ENCODE measurements at regions not wholly inside any gene's neighbourhood (a gene's known extent, or its start where the extent isn't known, plus 50 kb on each side); places are given as distances from the start of the nearest gene placed in this dataset.

DNA sequence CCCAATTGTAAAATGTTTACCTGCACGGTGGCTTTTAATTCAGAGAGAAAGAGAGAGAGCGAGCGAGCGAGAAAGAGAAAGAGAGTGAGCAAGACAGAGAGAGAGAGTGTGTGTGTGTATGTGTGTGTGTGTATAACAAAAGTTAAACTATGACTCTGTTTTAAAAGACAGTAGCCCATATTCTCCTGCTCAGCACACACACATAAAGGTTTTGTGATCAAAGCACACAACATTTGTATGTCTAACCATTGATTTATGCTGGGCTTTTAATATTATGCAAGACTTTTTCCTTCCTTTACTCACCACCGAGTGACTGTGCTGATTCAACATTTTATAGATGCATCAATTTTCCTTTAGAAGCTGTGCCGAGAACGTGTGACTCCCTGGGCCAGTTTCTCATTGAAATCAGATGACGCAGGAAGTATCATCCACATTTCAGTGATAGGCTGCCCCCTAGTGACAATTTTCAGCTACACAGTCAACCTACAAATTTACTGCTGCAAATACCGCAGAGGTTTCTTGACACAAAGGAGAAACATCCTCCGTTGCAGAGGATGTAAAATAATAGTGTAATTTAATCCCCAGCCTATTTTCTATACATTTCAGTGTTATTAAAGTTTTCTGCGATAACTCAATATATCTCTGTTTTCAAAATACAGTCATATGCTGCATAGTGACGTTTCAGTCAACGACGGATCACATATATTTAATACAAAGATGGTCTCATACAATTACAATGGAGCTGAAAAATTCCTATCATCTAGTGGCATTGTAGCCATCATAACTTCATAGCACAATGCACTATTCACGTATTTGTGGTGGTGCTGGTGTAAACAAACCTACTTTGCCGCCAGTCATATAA is 165.9 kb upstream of the TANK start:
- Mint-ChIP-seq H3K27ac (no peak overlapping the region), H3K4me3 (peak overlapping the region in 1 of 2 donors; percentile 5), H3K36me3 (ENCODE audit: insufficient read depth) (no peaks in the 10 kb centered on the region), H3K9me3 (no peaks in the 10 kb centered on the region), H3K4me1 (ENCODE audit: low read depth in 2 of 2) (peaks cover 0 to 14% of the 10 kb centered on the region in 2 donors), H3K27me3 (no peaks in the 10 kb centered on the region)
- ATAC-seq (replicated peaks) (peak; percentile 96), DNase-seq (peak; percentile 75 to 81 (median 75))

DNA sequence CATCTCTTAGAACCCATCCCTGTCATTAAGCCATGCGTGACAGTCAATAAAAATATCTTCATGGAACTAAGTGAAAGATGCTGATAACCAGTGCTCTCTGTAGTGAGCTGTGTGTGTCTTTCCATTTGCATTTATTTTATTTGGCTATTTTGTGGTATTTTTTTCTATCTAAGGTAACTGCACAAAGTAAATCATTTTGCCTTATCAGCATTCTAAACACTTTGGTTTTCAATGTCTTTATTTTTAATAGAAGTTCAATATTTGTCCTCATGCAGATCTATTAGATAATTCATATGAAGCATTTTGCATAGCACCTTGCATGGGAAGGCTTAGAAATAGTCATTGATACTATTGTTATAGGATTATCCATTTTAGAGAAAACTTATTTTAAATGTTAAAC is 163.6 kb upstream of the TANK start:
- Mint-ChIP-seq H3K36me3 (ENCODE audit: insufficient read depth) (no peaks in the 10 kb centered on the region), H3K9me3 (no peaks in the 10 kb centered on the region), H3K4me3 (no peak overlapping the region), H3K27ac (no peak overlapping the region), H3K4me1 (ENCODE audit: low read depth in 2 of 2) (peaks cover 0 to 14% of the 10 kb centered on the region in 2 donors), H3K27me3 (peaks cover 0 to 10% of the 10 kb centered on the region in 2 donors)
- no peak for DNase-seq
- ATAC-seq (replicated peaks): no peak

DNA sequence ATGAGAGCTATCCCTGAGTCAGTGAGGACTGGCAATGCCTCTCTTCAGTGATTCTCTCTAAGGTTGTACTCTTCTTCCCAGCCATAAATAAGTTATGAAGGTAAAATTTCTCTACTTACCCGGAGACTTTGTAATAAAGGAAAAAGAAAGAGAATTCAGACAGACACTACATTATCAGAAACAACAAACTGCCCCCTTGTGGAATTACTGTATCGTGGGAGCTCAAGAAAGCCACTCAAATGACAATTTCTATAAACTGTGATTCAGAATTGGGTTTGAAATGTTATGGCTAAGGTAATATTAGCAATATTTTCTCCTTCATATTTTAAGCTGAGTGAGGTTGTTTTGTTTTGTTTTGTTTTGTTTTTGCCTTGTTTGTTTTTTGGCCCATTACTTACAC is 155.8 kb upstream of the TANK start:
- Mint-ChIP-seq H3K4me1 (ENCODE audit: low read depth in 2 of 2) (peaks cover 0 to 3% of the 10 kb centered on the region in 2 donors), H3K36me3 (ENCODE audit: insufficient read depth) (no peaks in the 10 kb centered on the region), H3K27me3 (peaks cover 32 to 36% of the 10 kb centered on the region in 2 donors), H3K4me3 (no peak overlapping the region), H3K27ac (no peak overlapping the region), H3K9me3 (peaks cover 0 to 4% of the 10 kb centered on the region in 2 donors)
- DNase-seq (no peak), ATAC-seq (replicated peaks) (no peak)

DNA sequence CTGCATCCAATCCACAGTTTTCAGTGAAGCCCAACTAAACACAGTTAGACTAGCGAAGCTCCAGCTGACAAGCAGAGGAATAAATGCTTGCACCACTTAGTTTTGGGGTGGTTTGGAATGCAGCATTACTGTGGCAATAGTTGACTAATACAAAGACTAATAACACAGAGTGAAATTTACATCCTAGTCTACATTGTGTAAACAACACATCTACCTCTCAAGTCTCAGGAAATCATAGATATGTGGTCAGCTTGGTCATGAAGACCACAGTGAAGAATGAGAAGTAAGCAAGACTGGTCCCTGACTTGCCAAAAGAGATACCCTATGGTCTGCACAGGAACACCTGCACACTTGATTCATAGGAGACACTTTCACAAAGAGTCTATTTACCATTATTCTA is 155.1 kb upstream of the TANK start:
- Mint-ChIP-seq H3K4me1 (ENCODE audit: low read depth in 2 of 2) (peaks cover 0 to 3% of the 10 kb centered on the region in 2 donors), H3K36me3 (ENCODE audit: insufficient read depth) (no peaks in the 10 kb centered on the region), H3K27me3 (peaks cover 39 to 42% of the 10 kb centered on the region in 2 donors), H3K4me3 (no peak overlapping the region), H3K27ac (no peak overlapping the region), H3K9me3 (peaks cover 0 to 4% of the 10 kb centered on the region in 2 donors)
- no peak for DNase-seq
- no peak for ATAC-seq (replicated peaks)

DNA sequence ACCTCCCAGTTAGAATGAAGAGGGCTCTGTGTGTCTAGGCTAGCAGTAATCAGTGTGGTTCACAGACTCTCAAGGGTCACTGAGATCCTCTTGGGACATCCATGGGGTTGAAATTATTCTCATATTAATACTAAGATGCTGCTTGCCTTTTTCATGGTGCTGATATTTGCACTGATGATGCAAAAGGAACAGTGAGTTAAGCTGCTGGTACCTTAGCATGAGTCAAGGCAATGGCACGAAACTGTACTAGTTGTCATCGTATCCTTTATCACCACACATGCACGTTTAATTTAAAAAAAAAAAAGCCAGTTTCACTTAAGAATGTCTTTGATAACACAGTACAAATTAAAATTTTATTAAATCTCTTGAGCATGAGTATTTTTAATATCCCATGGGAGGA is 151.9 kb upstream of the TANK start:
- peaks cover 58 to 61% of the 10 kb centered on the region in 2 donors for H3K27me3 Mint-ChIP-seq
- no peaks in the 10 kb centered on the region for H3K36me3 Mint-ChIP-seq (ENCODE audit: insufficient read depth)

DNA sequence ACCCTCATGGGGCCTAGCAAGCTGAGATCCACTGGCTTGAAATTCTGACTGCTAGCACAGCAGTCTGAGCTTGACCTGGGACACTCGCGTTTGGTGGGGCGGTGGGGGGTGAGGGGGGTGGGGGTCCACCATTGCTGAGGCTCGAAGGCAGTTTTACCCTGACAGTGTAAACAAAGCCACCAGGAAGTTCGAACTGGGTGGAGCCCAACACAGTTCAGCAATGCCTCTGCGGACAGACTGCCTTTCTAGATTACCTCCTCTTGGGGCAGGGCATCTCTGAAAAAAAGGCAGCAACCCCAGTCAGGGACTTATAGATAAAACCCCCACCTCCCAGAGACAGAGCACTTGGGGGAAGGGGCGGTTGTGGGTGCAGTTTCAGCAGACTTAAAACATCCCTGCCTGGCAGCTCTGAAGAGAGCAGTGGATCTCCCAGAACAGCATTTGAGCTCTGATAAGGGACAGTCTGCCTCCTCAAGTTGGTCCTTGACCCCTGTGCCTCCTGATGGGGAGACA is 149.7 kb upstream of the TANK start:
- peaks cover 4 to 7% of the 10 kb centered on the region in 2 donors for H3K9me3 Mint-ChIP-seq
- DNase-seq (no peak), ATAC-seq (replicated peaks) (no peak)
- H3K4me1 Mint-ChIP-seq (ENCODE audit: low read depth in 2 of 2): no peaks in the 10 kb centered on the region
- H3K4me3 Mint-ChIP-seq: no peak overlapping the region
- peaks cover 57 to 62% of the 10 kb centered on the region in 2 donors for H3K27me3 Mint-ChIP-seq
- H3K36me3 Mint-ChIP-seq (ENCODE audit: insufficient read depth): no peaks in the 10 kb centered on the region
- H3K27ac Mint-ChIP-seq: no peak overlapping the region

More for the DNA sequence above, 151.9 kb upstream of the TANK start:
- DNase-seq: no peak
- Mint-ChIP-seq H3K4me1 (ENCODE audit: low read depth in 2 of 2) (peaks cover 0 to 3% of the 10 kb centered on the region in 2 donors), H3K27ac (no peak overlapping the region), H3K9me3 (peaks cover 0 to 4% of the 10 kb centered on the region in 2 donors), H3K4me3 (no peak overlapping the region)
- no peak for ATAC-seq (replicated peaks)

DNA sequence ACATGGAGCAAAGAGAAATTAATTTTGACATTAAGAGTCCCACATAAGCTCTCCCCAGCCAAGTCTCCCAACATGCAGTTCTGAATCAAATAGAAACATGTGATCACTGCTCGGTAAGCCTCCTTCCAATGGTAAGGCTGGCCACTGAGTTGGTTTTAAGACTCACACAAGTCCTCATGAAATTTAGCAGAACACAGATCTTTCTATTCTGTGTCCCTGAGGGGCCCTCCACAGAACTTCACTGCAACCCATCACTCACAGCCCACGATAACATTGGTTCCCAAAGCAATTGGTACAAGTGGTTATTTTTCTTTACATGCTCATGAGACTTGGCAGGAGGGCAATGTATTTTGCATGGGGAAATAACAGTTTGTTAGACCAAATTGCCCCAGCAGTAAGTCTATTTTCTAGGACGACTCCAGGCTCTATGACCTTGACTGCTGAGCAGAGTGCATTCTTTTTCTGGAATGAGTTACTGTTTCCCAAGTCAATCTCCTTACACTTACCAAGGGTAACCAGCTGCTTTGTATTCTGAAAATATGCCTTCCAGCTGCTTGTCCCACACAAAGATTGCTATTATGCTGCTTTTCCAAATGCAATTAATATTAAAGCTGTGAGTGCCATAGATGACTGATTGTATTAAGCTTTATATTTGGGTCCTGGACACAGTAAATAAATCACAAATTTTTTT is 142.3 kb upstream of the TANK start:
- no peaks in the 10 kb centered on the region for H3K4me1 Mint-ChIP-seq (ENCODE audit: low read depth in 2 of 2)
- peaks cover 17 to 34% of the 10 kb centered on the region in 2 donors for H3K27me3 Mint-ChIP-seq
- H3K4me3 Mint-ChIP-seq: no peak overlapping the region
- no peaks in the 10 kb centered on the region for H3K36me3 Mint-ChIP-seq (ENCODE audit: insufficient read depth)
- DNase-seq (no peak), ATAC-seq (replicated peaks) (no peak)
- H3K27ac Mint-ChIP-seq: no peak overlapping the region
- peaks cover 0 to 7% of the 10 kb centered on the region in 2 donors for H3K9me3 Mint-ChIP-seq

DNA sequence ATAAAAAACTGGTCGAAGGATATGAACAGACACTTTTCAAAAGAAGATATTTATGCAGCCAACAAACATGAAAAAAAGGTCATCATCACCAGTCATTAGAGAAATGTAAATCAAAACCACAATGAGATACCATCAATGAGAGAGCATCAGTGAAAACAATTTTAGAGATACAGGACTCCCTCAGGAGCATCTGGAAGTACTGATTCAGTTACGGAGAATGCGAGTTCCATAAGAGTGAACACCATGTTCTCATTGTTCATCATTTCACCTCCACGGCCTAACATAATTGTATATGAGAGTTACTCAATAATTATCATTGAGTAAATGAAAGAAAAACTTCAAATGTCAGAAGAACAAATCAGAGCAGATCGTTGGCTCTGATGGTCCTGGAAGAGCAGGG is 140.9 kb upstream of the TANK start:
- ATAC-seq (replicated peaks): no peak
- peaks cover 11 to 30% of the 10 kb centered on the region in 2 donors for H3K27me3 Mint-ChIP-seq
- H3K4me3 Mint-ChIP-seq: no peak overlapping the region
- no peaks in the 10 kb centered on the region for H3K4me1 Mint-ChIP-seq (ENCODE audit: low read depth in 2 of 2)
- no peak overlapping the region for H3K27ac Mint-ChIP-seq
- DNase-seq: no peak
- no peaks in the 10 kb centered on the region for H3K36me3 Mint-ChIP-seq (ENCODE audit: insufficient read depth)
- H3K9me3 Mint-ChIP-seq: peaks cover 0 to 7% of the 10 kb centered on the region in 2 donors

DNA sequence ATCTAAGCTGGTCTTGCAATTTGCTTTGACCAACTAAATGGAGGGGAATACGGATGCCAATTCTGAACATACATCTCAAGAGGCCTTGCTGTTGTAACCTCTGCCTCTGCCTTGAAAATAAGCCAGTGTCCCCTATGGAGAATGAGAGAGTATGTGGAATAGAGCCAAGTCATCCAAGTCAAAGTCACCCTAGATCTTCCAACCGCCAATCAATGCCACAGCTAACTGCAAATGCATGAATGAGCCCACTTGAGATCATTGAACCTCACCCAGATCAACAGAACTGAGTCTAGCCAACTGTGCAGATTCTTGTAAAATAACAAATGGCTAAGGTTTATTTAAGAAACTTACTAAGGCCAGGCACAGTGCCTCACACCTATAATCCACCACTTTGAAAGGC is 139.8 kb upstream of the TANK start:
- Mint-ChIP-seq H3K4me3 (no peak overlapping the region), H3K9me3 (no peaks in the 10 kb centered on the region), H3K36me3 (ENCODE audit: insufficient read depth) (no peaks in the 10 kb centered on the region), H3K27ac (no peak overlapping the region), H3K27me3 (peaks cover 0 to 23% of the 10 kb centered on the region in 2 donors), H3K4me1 (ENCODE audit: low read depth in 2 of 2) (no peaks in the 10 kb centered on the region)
- DNase-seq (no peak), ATAC-seq (replicated peaks) (no peak)

DNA sequence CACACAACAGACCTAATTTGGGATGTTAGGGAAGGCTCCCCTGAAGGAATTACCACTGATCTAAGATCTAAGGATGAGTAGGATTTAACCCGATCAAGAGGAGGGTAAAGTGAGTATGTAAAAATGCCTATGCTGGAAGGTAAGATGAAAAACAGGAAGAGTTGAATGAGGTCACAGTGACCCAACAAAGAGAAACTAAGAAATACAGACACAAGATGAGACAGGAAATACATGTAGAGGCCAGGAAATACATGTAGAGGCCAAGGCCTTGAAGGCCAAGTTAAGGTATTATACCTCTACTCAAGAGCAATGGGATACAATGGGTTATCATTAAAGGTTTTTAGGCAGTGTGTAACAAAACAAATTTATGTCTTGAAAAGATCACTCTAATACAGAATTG is 131.6 kb upstream of the TANK start:
- Mint-ChIP-seq H3K4me3 (no peak overlapping the region), H3K27ac (no peak overlapping the region), H3K4me1 (ENCODE audit: low read depth in 2 of 2) (peaks cover 5% of the 10 kb centered on the region in 2 donors)

DNA sequence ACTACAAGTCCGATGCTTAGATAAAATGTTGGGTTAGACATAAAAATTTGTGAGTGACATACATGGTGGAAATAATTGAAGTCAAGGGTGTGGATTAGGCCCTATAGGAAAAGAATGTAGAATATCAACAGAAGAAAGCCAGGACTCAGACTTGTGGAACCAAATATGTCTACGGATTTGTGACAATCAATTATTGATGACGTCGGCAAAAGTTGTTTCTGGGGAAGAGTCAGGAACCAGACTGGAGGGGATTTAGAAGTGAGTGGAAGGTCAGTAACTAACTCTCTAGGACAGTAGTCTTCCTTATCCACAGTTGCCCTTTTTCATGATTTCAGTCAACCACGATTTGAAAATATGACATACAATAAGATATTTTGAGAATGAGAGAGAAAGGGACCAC is 130.9 kb upstream of the TANK start:
- no peaks in the 10 kb centered on the region for H3K36me3 Mint-ChIP-seq (ENCODE audit: insufficient read depth)
- peaks cover 0 to 4% of the 10 kb centered on the region in 2 donors for H3K9me3 Mint-ChIP-seq
- H3K4me3 Mint-ChIP-seq: no peak overlapping the region
- H3K27me3 Mint-ChIP-seq: peaks cover 0 to 2% of the 10 kb centered on the region in 2 donors
- no peak overlapping the region for H3K27ac Mint-ChIP-seq
- H3K4me1 Mint-ChIP-seq (ENCODE audit: low read depth in 2 of 2): peaks cover 5% of the 10 kb centered on the region in 2 donors
- DNase-seq (no peak), ATAC-seq (replicated peaks) (no peak)

More for the DNA sequence above, 131.6 kb upstream of the TANK start:
- DNase-seq: no peak
- peaks cover 0 to 9% of the 10 kb centered on the region in 2 donors for H3K27me3 Mint-ChIP-seq
- peaks cover 0 to 4% of the 10 kb centered on the region in 2 donors for H3K9me3 Mint-ChIP-seq
- no peak for ATAC-seq (replicated peaks)
- H3K36me3 Mint-ChIP-seq (ENCODE audit: insufficient read depth): no peaks in the 10 kb centered on the region

DNA sequence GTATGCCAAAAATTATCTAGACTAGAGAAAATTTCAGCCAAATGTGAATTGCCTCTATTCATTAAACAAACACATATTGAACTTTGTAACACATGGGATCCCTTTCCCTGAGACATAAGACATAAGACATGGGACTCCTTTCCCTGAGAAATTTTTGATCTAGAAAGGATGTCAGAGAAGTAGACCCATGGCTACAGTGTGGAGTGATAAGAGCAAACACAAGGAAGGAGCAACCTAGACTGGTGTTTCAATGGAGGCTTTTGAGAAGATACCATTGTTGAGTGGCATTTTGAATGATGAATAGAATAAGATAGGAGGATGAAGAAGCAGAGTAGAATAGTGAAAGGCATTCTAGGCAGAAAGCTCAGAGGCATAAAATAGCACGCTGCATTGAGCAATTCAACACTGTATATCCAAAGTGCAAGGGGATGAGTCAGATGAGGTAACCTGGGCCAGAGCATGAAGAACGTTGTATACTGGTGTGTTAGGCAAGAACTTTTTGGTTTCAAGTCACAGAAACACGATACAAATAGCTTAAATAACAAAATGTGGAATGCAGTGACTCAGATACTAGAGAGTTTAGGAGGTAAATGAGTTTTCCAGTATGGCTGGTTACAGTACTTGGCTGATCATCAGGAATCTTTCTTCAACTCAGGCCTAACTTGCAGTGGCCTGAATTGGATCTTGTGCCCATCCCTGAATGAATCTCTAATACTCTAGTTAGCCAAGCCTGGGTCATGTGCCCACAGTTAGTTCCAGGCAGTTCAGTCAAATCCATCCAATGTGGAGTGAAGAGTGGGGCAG is 129.8 kb upstream of the TANK start:
- ATAC-seq (replicated peaks) (no peak), DNase-seq (no peak)
- H3K36me3 Mint-ChIP-seq (ENCODE audit: insufficient read depth): no peaks in the 10 kb centered on the region
- peaks cover 3 to 6% of the 10 kb centered on the region in 2 donors for H3K9me3 Mint-ChIP-seq
- H3K27me3 Mint-ChIP-seq: peaks cover 1 to 7% of the 10 kb centered on the region in 2 donors
- no peak overlapping the region for H3K27ac Mint-ChIP-seq
- H3K4me1 Mint-ChIP-seq (ENCODE audit: low read depth in 2 of 2): peaks cover 5% of the 10 kb centered on the region in 2 donors
- H3K4me3 Mint-ChIP-seq: no peak overlapping the region

DNA sequence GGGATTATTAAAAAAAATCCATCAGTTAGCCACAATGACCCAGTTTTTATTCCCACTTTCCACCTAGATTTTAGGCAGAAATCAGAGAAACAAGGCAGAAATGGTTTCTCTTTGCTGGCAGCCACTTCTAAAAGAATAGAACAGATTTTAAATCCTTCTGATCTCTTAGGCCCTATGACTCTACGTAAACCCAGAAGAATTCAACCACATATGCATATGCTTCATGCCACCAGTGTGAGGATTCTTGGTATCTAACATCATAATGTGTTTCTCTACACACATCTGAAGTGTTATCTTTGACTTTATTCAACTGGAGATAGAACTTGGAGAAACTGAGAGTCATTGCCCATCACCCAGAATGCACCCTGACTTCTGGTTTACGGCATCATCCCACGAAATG is 128.7 kb upstream of the TANK start:
- Mint-ChIP-seq H3K9me3 (peaks cover 7% of the 10 kb centered on the region in 2 donors), H3K4me1 (ENCODE audit: low read depth in 2 of 2) (peaks cover 5% of the 10 kb centered on the region in 2 donors), H3K27ac (no peak overlapping the region), H3K27me3 (peaks cover 8 to 17% of the 10 kb centered on the region in 2 donors), H3K36me3 (ENCODE audit: insufficient read depth) (no peaks in the 10 kb centered on the region), H3K4me3 (no peak overlapping the region)
- ATAC-seq (replicated peaks): no peak
- no peak for DNase-seq

All from effector memory CD8-positive, alpha-beta T cell (primary cell).